ENCODE measurements at regions not wholly inside any gene's neighbourhood (a gene's known extent, or its start where the extent isn't known, plus 50 kb on each side); places are given as distances from the start of the nearest gene placed in this dataset.

DNA sequence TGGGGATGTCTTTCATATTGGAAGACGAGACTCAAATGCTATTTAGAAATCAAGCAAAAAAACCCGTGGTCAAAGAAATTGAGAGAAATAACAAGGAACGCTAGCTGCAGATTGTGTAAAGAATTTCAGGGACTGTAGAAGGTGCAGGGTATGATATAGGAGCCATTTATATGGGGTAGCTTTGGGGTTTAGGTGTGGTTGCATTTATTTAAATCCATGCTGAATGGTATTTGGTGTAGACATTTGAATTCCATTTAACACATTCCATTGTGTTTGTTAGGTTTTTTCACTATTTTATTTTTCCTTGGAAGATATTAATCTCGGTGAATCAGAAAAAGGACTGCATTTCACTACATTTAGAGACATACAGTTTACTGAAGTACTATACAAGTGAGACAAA, 341.0 kb upstream of the GALNTL6 start:
- TF ChIP-seq CTCF (IDR thresholded peaks at IDR 0.05; ENCODE audit: insufficient read depth, low read depth, low read length) = no peak
- TF ChIP-seq EZH2 (IDR thresholded peaks at IDR 0.05; ENCODE audit: insufficient read depth, low read length) = no peak

Measured in astrocyte (in vitro differentiated cells and primary cell).